GM23338 (cell line): ENCODE measurements at regions not wholly inside any gene's neighbourhood (a gene's known extent, or its start where the extent isn't known, plus 50 kb on each side); places are given as distances from the start of the nearest gene placed in this dataset.

Experiments used
- ATAC-seq: fragments of 200-7000 bp; cut with Tn5 transposase; 3 replicates; pipeline ENCODE4 v1.9.1; 2020
- DNase-seq: peaks from one replicate; pipeline ENCODE4 v3.0.0-alpha.2; 2015; ENCODE audit warnings: low spot score
- H2AFZ ChIP-seq: fragments of 200-600 bp; sonication (generic); 2 replicates; pipeline ENCODE4 v1.8.0; 2016; ENCODE audit warnings: antibody characterized with exemption, mild to moderate bottlenecking, moderate library complexity
- H3F3A ChIP-seq: fragments of 200-600 bp; sonication (generic); replicated peaks from 2 replicates; pipeline ENCODE4 v1.8.0; 2017; ENCODE audit warnings: antibody characterized with exemption, mixed run types, low read depth
- H3K27ac ChIP-seq: fragments of 200-600 bp; sonication (generic); 2 replicates; pipeline ENCODE4 v1.6.1; 2016; ENCODE audit warnings: low read depth
- H3K27me3 ChIP-seq: fragments of 200-600 bp; sonication (generic); 2 replicates; pipeline ENCODE4 v1.8.0; 2016; ENCODE audit warnings: mild to moderate bottlenecking, mixed run types, moderate library complexity; ENCODE audit not compliant: insufficient read depth
- H3K36me3 ChIP-seq: fragments of 200-600 bp; sonication (generic); 2 replicates; pipeline ENCODE4 v1.8.0; 2016; ENCODE audit warnings: mild to moderate bottlenecking; ENCODE audit not compliant: insufficient read depth
- H3K4me1 ChIP-seq: fragments of 200-600 bp; sonication (generic); 2 replicates; pipeline ENCODE4 v1.8.0; 2016; ENCODE audit warnings: mild to moderate bottlenecking, moderate library complexity; ENCODE audit not compliant: insufficient read depth
- H3K4me2 ChIP-seq: fragments of 200-600 bp; sonication (generic); 2 replicates; pipeline ENCODE4 v1.7.1; 2017; ENCODE audit warnings: mixed run types
- H3K4me3 ChIP-seq: fragments of 200-600 bp; sonication (generic); 2 replicates; pipeline ENCODE4 v1.6.1; 2016; ENCODE audit warnings: mixed run types
- H3K79me2 ChIP-seq: fragments of 200-600 bp; sonication (generic); replicated peaks from 2 replicates; pipeline ENCODE4 v1.8.0; 2017; ENCODE audit warnings: mild to moderate bottlenecking; ENCODE audit not compliant: insufficient read depth
- H3K9me2 ChIP-seq: fragments of 200-600 bp; sonication (generic); 2 replicates; pipeline ENCODE4 v1.8.0; 2017; ENCODE audit not compliant: insufficient read depth
- H4K20me1 ChIP-seq: fragments of 200-600 bp; sonication (generic); replicated peaks from 2 replicates; pipeline ENCODE4 v1.8.0; 2017; ENCODE audit warnings: mild to moderate bottlenecking; ENCODE audit not compliant: insufficient read depth
- H3K27ac Mint-ChIP-seq: 2 replicates; pipeline ENCODE4 v1.8.0; 2020; ENCODE audit warnings: inconsistent platforms, mild to moderate bottlenecking, moderate library complexity, mixed read lengths
- H3K27me3 Mint-ChIP-seq: 3 replicates; pipeline ENCODE4 v1.8.0; 2022; ENCODE audit warnings: low read depth, mild to moderate bottlenecking, moderate library complexity, mixed read lengths, inconsistent platforms; ENCODE audit not compliant: insufficient read depth, poor library complexity
- H3K36me3 Mint-ChIP-seq: 3 replicates; pipeline ENCODE4 v1.8.0; 2021; ENCODE audit warnings: low read depth, mild to moderate bottlenecking, inconsistent platforms, moderate library complexity, mixed read lengths
- H3K4me1 Mint-ChIP-seq: 3 replicates; pipeline ENCODE4 v1.8.0; 2020; ENCODE audit warnings: mild to moderate bottlenecking, inconsistent platforms, mixed read lengths
- H3K4me3 Mint-ChIP-seq: 3 replicates; pipeline ENCODE4 v1.8.0; 2021; ENCODE audit warnings: moderate library complexity, mild to moderate bottlenecking, inconsistent platforms, mixed read lengths
- H3K9me3 Mint-ChIP-seq: 3 replicates; pipeline ENCODE4 v1.8.0; 2020; ENCODE audit warnings: moderate library complexity, mild to moderate bottlenecking, inconsistent platforms, mixed read lengths
- CREB1 ChIP-seq: fragments of 250-450 bp; sonication (Bioruptor Pico); IDR thresholded peaks from 2 replicates; pipeline ENCODE4 v1.5.0; 2020; ENCODE audit warnings: low read depth, mild to moderate bottlenecking, moderate library complexity
- EZH2 ChIP-seq: fragments of 200-600 bp; sonication (generic); IDR thresholded peaks from one replicate; pipeline ENCODE4 v1.8.0; 2017; ENCODE audit warnings: antibody characterized with exemption, mild to moderate bottlenecking, low read depth; ENCODE audit not compliant: unreplicated experiment
- EZH2phosphoT487 ChIP-seq: fragments of 200-600 bp; sonication (generic); IDR thresholded peaks from one replicate; pipeline ENCODE4 v1.8.1; 2018; ENCODE audit warnings: antibody characterized with exemption; ENCODE audit not compliant: unreplicated experiment
- NANOG ChIP-seq: IDR thresholded peaks from 2 replicates; pipeline ENCODE4 v1.6.1; 2016; ENCODE audit warnings: antibody characterized with exemption, borderline replicate concordance
- POLR2AphosphoS5 ChIP-seq: IDR thresholded peaks from 2 replicates; pipeline ENCODE4 v1.6.1; 2016; ENCODE audit warnings: antibody characterized with exemption, low read depth
- ZNF331 ChIP-seq: fragments of 250-450 bp; sonication (Bioruptor Pico); IDR thresholded peaks from 2 replicates; pipeline ENCODE4 v1.5.0; 2020; ENCODE audit warnings: low read depth, mild to moderate bottlenecking, moderate library complexity
- TF ChIP-seq, protein P1 (sequence below): IDR thresholded peaks from 2 replicates; pipeline ENCODE4 v1.6.1; 2016; ENCODE audit warnings: antibody characterized with exemption
- TF ChIP-seq, protein P2 (sequence below), 2 experiments: fragments of 200-600 bp in 1 of 2; sonication (generic) in 1 of 2; conservative IDR thresholded peaks; 2 replicates each; pipeline versions ENCODE4 v1.5.1 to v1.6.1; 2016 to 2017; ENCODE audit warnings: antibody characterized with exemption in 2 of 2, low read depth in 2 of 2, mild to moderate bottlenecking in 2 of 2, moderate library complexity in 1 of 2
- TF ChIP-seq, protein P3 (sequence below): IDR thresholded peaks from one replicate; pipeline ENCODE4 v1.6.1; 2018; ENCODE audit warnings: antibody characterized with exemption; ENCODE audit not compliant: unreplicated experiment
- TF ChIP-seq, protein P4 (sequence below): fragments of 250-450 bp; sonication (Bioruptor Pico); IDR thresholded peaks from 2 replicates; pipeline ENCODE4 v1.5.0; 2020; ENCODE audit warnings: mild to moderate bottlenecking, moderate library complexity

DNA sequence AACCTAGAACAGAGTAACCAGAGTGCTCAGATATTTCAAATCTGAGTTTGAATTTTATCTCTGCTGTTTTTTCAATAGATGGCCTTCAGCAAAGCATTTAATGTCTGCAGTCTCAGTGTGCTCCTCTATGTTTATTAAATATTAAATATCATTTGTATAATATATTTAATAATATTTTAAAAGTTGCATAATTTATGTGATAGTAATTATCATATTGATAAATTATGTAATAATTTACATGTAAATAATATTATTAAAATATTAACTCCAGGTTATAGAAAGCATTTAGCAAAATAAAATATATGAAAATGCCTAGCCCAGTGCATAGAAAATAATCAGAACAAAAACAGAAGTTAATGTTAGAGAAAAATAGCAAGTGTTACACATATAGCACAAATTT lies 930.0 kb upstream of the SLC35B3 start:
- Histone ChIP-seq H3K36me3 (no peaks in the 10 kb centered on the region), H3K4me3 (no peak overlapping the region), H3K27ac (no peak overlapping the region), H3F3A (no peaks in the 10 kb centered on the region), H2AFZ (no peak overlapping the region), H4K20me1 (no peaks in the 10 kb centered on the region), H3K4me2 (no peak overlapping the region), H3K27me3 (no peaks in the 10 kb centered on the region), H3K9me2 (no peaks in the 10 kb centered on the region), H3K79me2 (no peaks in the 10 kb centered on the region), H3K4me1 (no peaks in the 10 kb centered on the region)
- ATAC-seq (no peak), DNase-seq (no peak)
- TF ChIP-seq EZH2phosphoT487 (no peak), EZH2 (no peak), ZNF331 (CRISPR knock-in tag) (no peak), POLR2AphosphoS5 (no peak), NANOG (no peak), CREB1 (no peak)
- TF ChIP-seq, protein P1, sequence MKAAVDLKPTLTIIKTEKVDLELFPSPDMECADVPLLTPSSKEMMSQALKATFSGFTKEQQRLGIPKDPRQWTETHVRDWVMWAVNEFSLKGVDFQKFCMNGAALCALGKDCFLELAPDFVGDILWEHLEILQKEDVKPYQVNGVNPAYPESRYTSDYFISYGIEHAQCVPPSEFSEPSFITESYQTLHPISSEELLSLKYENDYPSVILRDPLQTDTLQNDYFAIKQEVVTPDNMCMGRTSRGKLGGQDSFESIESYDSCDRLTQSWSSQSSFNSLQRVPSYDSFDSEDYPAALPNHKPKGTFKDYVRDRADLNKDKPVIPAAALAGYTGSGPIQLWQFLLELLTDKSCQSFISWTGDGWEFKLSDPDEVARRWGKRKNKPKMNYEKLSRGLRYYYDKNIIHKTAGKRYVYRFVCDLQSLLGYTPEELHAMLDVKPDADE: no peak
- TF ChIP-seq, protein P2, sequence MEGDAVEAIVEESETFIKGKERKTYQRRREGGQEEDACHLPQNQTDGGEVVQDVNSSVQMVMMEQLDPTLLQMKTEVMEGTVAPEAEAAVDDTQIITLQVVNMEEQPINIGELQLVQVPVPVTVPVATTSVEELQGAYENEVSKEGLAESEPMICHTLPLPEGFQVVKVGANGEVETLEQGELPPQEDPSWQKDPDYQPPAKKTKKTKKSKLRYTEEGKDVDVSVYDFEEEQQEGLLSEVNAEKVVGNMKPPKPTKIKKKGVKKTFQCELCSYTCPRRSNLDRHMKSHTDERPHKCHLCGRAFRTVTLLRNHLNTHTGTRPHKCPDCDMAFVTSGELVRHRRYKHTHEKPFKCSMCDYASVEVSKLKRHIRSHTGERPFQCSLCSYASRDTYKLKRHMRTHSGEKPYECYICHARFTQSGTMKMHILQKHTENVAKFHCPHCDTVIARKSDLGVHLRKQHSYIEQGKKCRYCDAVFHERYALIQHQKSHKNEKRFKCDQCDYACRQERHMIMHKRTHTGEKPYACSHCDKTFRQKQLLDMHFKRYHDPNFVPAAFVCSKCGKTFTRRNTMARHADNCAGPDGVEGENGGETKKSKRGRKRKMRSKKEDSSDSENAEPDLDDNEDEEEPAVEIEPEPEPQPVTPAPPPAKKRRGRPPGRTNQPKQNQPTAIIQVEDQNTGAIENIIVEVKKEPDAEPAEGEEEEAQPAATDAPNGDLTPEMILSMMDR (conservative IDR thresholded peaks at IDR 0.05; ENCODE audit: low read depth in 2 of 2): no peak
- TF ChIP-seq, protein P3, sequence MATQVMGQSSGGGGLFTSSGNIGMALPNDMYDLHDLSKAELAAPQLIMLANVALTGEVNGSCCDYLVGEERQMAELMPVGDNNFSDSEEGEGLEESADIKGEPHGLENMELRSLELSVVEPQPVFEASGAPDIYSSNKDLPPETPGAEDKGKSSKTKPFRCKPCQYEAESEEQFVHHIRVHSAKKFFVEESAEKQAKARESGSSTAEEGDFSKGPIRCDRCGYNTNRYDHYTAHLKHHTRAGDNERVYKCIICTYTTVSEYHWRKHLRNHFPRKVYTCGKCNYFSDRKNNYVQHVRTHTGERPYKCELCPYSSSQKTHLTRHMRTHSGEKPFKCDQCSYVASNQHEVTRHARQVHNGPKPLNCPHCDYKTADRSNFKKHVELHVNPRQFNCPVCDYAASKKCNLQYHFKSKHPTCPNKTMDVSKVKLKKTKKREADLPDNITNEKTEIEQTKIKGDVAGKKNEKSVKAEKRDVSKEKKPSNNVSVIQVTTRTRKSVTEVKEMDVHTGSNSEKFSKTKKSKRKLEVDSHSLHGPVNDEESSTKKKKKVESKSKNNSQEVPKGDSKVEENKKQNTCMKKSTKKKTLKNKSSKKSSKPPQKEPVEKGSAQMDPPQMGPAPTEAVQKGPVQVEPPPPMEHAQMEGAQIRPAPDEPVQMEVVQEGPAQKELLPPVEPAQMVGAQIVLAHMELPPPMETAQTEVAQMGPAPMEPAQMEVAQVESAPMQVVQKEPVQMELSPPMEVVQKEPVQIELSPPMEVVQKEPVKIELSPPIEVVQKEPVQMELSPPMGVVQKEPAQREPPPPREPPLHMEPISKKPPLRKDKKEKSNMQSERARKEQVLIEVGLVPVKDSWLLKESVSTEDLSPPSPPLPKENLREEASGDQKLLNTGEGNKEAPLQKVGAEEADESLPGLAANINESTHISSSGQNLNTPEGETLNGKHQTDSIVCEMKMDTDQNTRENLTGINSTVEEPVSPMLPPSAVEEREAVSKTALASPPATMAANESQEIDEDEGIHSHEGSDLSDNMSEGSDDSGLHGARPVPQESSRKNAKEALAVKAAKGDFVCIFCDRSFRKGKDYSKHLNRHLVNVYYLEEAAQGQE: no peak
- TF ChIP-seq, protein P4, sequence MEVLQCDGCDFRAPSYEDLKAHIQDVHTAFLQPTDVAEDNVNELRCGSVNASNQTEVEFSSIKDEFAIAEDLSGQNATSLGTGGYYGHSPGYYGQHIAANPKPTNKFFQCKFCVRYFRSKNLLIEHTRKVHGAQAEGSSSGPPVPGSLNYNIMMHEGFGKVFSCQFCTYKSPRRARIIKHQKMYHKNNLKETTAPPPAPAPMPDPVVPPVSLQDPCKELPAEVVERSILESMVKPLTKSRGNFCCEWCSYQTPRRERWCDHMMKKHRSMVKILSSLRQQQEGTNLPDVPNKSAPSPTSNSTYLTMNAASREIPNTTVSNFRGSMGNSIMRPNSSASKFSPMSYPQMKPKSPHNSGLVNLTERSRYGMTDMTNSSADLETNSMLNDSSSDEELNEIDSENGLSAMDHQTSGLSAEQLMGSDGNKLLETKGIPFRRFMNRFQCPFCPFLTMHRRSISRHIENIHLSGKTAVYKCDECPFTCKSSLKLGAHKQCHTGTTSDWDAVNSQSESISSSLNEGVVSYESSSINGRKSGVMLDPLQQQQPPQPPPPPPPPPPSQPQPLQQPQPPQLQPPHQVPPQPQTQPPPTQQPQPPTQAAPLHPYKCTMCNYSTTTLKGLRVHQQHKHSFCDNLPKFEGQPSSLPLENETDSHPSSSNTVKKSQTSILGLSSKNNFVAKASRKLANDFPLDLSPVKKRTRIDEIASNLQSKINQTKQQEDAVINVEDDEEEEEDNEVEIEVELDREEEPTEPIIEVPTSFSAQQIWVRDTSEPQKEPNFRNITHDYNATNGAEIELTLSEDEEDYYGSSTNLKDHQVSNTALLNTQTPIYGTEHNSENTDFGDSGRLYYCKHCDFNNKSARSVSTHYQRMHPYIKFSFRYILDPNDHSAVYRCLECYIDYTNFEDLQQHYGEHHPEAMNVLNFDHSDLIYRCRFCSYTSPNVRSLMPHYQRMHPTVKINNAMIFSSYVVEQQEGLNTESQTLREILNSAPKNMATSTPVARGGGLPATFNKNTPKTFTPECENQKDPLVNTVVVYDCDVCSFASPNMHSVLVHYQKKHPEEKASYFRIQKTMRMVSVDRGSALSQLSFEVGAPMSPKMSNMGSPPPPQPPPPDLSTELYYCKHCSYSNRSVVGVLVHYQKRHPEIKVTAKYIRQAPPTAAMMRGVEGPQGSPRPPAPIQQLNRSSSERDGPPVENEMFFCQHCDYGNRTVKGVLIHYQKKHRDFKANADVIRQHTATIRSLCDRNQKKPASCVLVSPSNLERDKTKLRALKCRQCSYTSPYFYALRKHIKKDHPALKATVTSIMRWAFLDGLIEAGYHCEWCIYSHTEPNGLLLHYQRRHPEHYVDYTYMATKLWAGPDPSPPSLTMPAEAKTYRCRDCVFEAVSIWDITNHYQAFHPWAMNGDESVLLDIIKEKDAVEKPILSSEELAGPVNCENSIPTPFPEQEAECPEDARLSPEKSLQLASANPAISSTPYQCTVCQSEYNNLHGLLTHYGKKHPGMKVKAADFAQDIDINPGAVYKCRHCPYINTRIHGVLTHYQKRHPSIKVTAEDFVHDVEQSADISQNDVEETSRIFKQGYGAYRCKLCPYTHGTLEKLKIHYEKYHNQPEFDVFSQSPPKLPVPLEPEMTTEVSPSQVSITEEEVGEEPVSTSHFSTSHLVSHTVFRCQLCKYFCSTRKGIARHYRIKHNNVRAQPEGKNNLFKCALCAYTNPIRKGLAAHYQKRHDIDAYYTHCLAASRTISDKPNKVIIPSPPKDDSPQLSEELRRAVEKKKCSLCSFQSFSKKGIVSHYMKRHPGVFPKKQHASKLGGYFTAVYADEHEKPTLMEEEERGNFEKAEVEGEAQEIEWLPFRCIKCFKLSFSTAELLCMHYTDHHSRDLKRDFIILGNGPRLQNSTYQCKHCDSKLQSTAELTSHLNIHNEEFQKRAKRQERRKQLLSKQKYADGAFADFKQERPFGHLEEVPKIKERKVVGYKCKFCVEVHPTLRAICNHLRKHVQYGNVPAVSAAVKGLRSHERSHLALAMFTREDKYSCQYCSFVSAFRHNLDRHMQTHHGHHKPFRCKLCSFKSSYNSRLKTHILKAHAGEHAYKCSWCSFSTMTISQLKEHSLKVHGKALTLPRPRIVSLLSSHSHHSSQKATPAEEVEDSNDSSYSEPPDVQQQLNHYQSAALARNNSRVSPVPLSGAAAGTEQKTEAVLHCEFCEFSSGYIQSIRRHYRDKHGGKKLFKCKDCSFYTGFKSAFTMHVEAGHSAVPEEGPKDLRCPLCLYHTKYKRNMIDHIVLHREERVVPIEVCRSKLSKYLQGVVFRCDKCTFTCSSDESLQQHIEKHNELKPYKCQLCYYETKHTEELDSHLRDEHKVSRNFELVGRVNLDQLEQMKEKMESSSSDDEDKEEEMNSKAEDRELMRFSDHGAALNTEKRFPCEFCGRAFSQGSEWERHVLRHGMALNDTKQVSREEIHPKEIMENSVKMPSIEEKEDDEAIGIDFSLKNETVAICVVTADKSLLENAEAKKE: no peak
- Mint-ChIP-seq H3K4me1 (peaks cover 2% of the 10 kb centered on the region; the same call in 2 of the 3 replicates), H3K36me3 (peaks cover 4% of the 10 kb centered on the region; the same call in 2 of the 3 replicates), H3K27me3 (peaks cover 1% of the 10 kb centered on the region), H3K9me3 (peaks cover 13% of the 10 kb centered on the region; the same call in 2 of the 3 replicates), H3K4me3 (no peak overlapping the region), H3K27ac (no peak overlapping the region)
